ENCODE measurements at regions not wholly inside any gene's neighbourhood (a gene's known extent, or its start where the extent isn't known, plus 50 kb on each side); places are given as distances from the start of the nearest gene placed in this dataset.

DNA sequence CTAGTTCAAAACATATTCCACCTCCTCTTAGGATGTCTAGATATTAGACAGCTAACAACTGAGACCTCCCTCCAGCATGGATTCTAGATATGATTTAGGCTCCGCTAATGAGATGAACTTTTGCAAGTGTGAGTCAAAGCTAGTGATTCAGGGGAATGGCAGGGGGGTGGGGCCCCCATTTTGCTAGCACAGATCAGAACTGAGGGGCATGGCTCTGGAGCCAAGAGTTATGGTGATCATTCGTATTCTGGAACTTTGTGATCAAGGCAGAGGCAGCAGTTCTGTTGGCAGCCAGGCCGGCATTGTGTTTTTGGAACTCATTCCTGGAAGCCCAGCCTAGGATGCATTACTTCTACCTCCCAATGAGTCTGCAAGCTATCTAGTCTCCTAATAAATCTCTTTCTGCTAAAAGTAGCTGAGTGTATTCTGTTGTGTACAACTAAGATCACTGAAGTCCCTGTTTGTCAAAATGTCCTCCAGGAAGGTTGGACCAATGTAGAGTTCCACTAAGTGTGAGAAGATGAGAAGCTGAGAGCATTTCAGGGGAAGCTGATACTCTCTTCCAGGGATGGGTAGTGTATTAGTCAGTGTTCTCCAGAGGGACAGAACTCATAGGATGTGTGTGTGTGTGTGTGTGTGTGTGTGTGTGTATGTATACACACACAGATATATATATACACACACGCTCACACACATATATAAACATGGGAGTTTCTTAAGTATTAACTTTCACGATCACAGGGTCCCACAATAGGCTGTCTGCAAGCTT is 312.7 kb downstream of the TLE3 start:
- Histone ChIP-seq H2AFZ (ENCODE audit: low read depth, low read length) (no peak overlapping the region), H3K27ac (ENCODE audit: low read length) (no peak overlapping the region), H3K4me3 (ENCODE audit: low read depth in 1 of 2, low read length in 2 of 2) (no peak overlapping the region), H3K4me1 (ENCODE audit: insufficient read depth, low read length) (no peaks in the 10 kb centered on the region), H3K9me3 (ENCODE audit: insufficient read depth, low read length, severe bottlenecking) (no peaks in the 10 kb centered on the region), H3K4me2 (ENCODE audit: insufficient read depth, low read length) (no peak overlapping the region), H3K36me3 (ENCODE audit: insufficient read depth, low read length) (no peaks in the 10 kb centered on the region), H3K79me2 (ENCODE audit: insufficient read depth, low read length) (no peaks in the 10 kb centered on the region), H3K9ac (ENCODE audit: low read depth, low read length) (no peak overlapping the region), H3K27me3 (ENCODE audit: insufficient read depth, low read length, poor library complexity) (peaks cover 6% of the 10 kb centered on the region), H4K20me1 (ENCODE audit: insufficient read depth, low read length) (no peaks in the 10 kb centered on the region)
- DNase-seq = no peak
- TF ChIP-seq CTCF (IDR thresholded peaks at IDR 0.05; ENCODE audit: borderline replicate concordance, extremely low read depth, low read length, poor library complexity, severe bottlenecking) (no peak), EZH2 (IDR thresholded peaks at IDR 0.05; ENCODE audit: borderline replicate concordance, low read depth, low read length, severe bottlenecking) (no peak)
- ATAC-seq (ENCODE audit: insufficient read depth, low read depth) = no peak

DNA sequence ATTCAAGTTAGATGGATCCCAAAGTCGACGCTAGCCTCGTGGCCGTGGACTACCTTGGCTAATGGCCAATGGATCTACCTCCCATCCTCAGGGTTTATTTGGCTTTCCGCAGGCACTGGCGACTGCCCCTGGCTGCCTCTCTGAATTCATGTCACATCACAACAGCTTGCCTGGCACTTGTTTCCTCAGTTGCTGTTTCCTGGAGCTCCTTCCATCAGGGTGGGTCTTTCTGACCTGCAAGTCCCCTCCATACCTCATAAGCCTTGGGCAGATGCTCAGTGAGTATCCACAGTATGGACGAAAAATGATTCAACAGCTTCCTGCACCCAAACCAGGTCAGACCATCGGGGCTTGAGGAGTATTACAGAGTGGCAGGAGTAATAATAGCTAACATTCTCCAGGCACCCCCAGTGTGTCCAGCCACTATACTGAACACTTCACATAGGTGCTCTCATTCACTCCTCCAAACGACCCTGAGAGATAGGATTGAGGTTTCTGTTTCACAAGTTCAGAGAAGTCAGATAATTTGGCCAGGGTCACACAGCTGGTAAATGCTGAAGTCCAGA is 311.5 kb downstream of the TLE3 start:
- H4K20me1 ChIP-seq (ENCODE audit: insufficient read depth, low read length) = no peaks in the 10 kb centered on the region
- no peak overlapping the region for H3K9ac ChIP-seq (ENCODE audit: low read depth, low read length)
- TF ChIP-seq EZH2 (IDR thresholded peaks at IDR 0.05; ENCODE audit: borderline replicate concordance, low read depth, low read length, severe bottlenecking) (no peak), CTCF (IDR thresholded peaks at IDR 0.05; ENCODE audit: borderline replicate concordance, extremely low read depth, low read length, poor library complexity, severe bottlenecking) (no peak)
- H3K4me1 ChIP-seq (ENCODE audit: insufficient read depth, low read length) = no peaks in the 10 kb centered on the region
- no peak overlapping the region for H3K4me2 ChIP-seq (ENCODE audit: insufficient read depth, low read length)
- DNase-seq = no peak
- no peak overlapping the region for H2AFZ ChIP-seq (ENCODE audit: low read depth, low read length)
- no peaks in the 10 kb centered on the region for H3K9me3 ChIP-seq (ENCODE audit: insufficient read depth, low read length, severe bottlenecking)
- H3K27me3 ChIP-seq (ENCODE audit: insufficient read depth, low read length, poor library complexity) = peaks cover 6% of the 10 kb centered on the region
- no peaks in the 10 kb centered on the region for H3K36me3 ChIP-seq (ENCODE audit: insufficient read depth, low read length)
- H3K79me2 ChIP-seq (ENCODE audit: insufficient read depth, low read length) = no peaks in the 10 kb centered on the region
- H3K4me3 ChIP-seq (ENCODE audit: low read depth in 1 of 2, low read length in 2 of 2) = no peak overlapping the region
- H3K27ac ChIP-seq (ENCODE audit: low read length) = no peak overlapping the region
- no peak for ATAC-seq (ENCODE audit: insufficient read depth, low read depth)

GRCh38 chr15:69787791-69788190 is 309.9 kb downstream of the TLE3 start:
- Histone ChIP-seq H3K9me3 (ENCODE audit: insufficient read depth, low read length, severe bottlenecking) (no peaks in the 10 kb centered on the region), H3K4me2 (ENCODE audit: insufficient read depth, low read length) (no peak overlapping the region), H3K79me2 (ENCODE audit: insufficient read depth, low read length) (no peaks in the 10 kb centered on the region), H3K27me3 (ENCODE audit: insufficient read depth, low read length, poor library complexity) (peaks cover 3% of the 10 kb centered on the region), H4K20me1 (ENCODE audit: insufficient read depth, low read length) (no peaks in the 10 kb centered on the region; the same call in 1 of the 2 replicates), H3K9ac (ENCODE audit: low read depth, low read length) (no peak overlapping the region), H2AFZ (ENCODE audit: low read depth, low read length) (no peak overlapping the region), H3K36me3 (ENCODE audit: insufficient read depth, low read length) (no peaks in the 10 kb centered on the region), H3K27ac (ENCODE audit: low read length) (no peak overlapping the region), H3K4me3 (ENCODE audit: low read depth in 1 of 2, low read length in 2 of 2) (no peak overlapping the region), H3K4me1 (ENCODE audit: insufficient read depth, low read length) (no peaks in the 10 kb centered on the region)
- TF ChIP-seq CTCF (IDR thresholded peaks at IDR 0.05; ENCODE audit: borderline replicate concordance, extremely low read depth, low read length, poor library complexity, severe bottlenecking) (no peak), EZH2 (IDR thresholded peaks at IDR 0.05; ENCODE audit: borderline replicate concordance, low read depth, low read length, severe bottlenecking) (no peak)
- ATAC-seq (ENCODE audit: insufficient read depth, low read depth) (no peak), DNase-seq (no peak)
